ENCODE measurements at regions not wholly inside any gene's neighbourhood (a gene's known extent, or its start where the extent isn't known, plus 50 kb on each side); places are given as distances from the start of the nearest gene placed in this dataset.

DNA sequence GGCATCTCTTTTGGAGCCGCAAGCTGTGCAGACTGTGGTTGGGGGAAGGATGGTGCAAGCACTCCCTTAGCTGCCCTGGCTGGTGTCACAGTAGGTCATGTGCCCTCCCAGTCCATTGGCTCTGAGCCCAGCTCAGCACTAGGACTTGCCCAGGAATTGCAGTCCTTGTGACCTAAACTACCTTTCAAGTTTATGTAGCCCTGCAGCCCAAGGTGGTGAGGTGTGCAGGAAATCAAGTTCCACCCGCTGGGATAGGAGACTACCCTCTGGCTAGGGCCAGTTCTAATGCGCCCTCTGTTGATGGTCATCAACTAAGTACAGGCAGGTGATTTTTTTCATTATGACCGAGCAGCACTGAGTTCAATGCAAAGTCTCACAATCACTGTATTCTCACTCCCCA is 335.2 kb downstream of the UBE2NL start:
- no peak for TF ChIP-seq ZFX (IDR thresholded peaks at IDR 0.05; ENCODE audit: borderline replicate concordance)
- TF ChIP-seq, protein P1, sequence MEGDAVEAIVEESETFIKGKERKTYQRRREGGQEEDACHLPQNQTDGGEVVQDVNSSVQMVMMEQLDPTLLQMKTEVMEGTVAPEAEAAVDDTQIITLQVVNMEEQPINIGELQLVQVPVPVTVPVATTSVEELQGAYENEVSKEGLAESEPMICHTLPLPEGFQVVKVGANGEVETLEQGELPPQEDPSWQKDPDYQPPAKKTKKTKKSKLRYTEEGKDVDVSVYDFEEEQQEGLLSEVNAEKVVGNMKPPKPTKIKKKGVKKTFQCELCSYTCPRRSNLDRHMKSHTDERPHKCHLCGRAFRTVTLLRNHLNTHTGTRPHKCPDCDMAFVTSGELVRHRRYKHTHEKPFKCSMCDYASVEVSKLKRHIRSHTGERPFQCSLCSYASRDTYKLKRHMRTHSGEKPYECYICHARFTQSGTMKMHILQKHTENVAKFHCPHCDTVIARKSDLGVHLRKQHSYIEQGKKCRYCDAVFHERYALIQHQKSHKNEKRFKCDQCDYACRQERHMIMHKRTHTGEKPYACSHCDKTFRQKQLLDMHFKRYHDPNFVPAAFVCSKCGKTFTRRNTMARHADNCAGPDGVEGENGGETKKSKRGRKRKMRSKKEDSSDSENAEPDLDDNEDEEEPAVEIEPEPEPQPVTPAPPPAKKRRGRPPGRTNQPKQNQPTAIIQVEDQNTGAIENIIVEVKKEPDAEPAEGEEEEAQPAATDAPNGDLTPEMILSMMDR (IDR thresholded peaks at IDR 0.05) = peak; percentile 30
